Hematopoietic multipotent progenitor cell treated with erythropoietin and hydrocortisone succinate and interleukin-3 and kit ligand, for 6 days (in vitro differentiated cells): ENCODE measurements at regions not wholly inside any gene's neighbourhood (a gene's known extent, or its start where the extent isn't known, plus 50 kb on each side); places are given as distances from the start of the nearest gene placed in this dataset.

Source experiments
- DNase-seq: peaks from one replicate; pipeline ENCODE4 v3.0.0-alpha.2; 2015

GRCh38 chr6:167588920-167589614 lies 237.6 kb upstream of the AFDN start:
- DNase-seq: no peak

GRCh38 chr6:167589615-167589940 lies 237.1 kb upstream of the AFDN start:
- DNase-seq: no peak

GRCh38 chr6:167590193-167590592 lies 236.5 kb upstream of the AFDN start:
- no peak for DNase-seq
